Thyroid gland (tissue), 4 donors: ENCODE measurements at regions not wholly inside any gene's neighbourhood (a gene's known extent, or its start where the extent isn't known, plus 50 kb on each side); places are given as distances from the start of the nearest gene placed in this dataset.

Source experiments
- CTCF ChIP-seq, 6 experiments: fragments of 200-600 bp in 3 of 6; fragments of 450-650 bp in 3 of 6; sonication (generic) in 3 of 6; IDR thresholded peaks; one replicate each; pipeline ENCODE4 v1.5.1; 2016 to 2019; ENCODE audit warnings: antibody characterized with exemption in 6 of 6, mild to moderate bottlenecking in 2 of 6, inconsistent platforms in 1 of 6, moderate library complexity in 1 of 6
- POLR2A ChIP-seq, 2 donors: fragments of 450-650 bp; IDR thresholded peaks; one replicate each; pipeline ENCODE4 v1.6.1; 2017; ENCODE audit warnings: antibody characterized with exemption in 2 of 2, mild to moderate bottlenecking in 2 of 2, moderate library complexity in 1 of 2

GRCh38 chr15:62953021-62953420 is 89.5 kb upstream of the TPM1 start:
- no peak for TF ChIP-seq CTCF (IDR thresholded peaks at IDR 0.05)
- TF ChIP-seq POLR2A (IDR thresholded peaks at IDR 0.05): no peak
